GM12878 (cell line): ENCODE measurements at regions not wholly inside any gene's neighbourhood (a gene's known extent, or its start where the extent isn't known, plus 50 kb on each side); places are given as distances from the start of the nearest gene placed in this dataset.

Source experiments
- ATAC-seq: fragments of 200-7000 bp; cut with Tn5 transposase; 3 replicates; pipeline ENCODE4 v1.9.1; 2020; ENCODE audit warnings: mild to moderate bottlenecking, moderate library complexity
- BruUV-seq: library from RNA; stranded (reverse); fragments of 400-500 nt; replicated peaks from 2 replicates; lab custom pipeline; 2021; lab: Mats Ljungman, UMichigan
- CTCF ChIA-PET: fragments of 300-600 bp; sonication (Branson Sonifier 250); formaldehyde crosslinking; extraction: SDS; loops from one replicate; lab custom pipeline; 2021; ENCODE audit warnings: inconsistent platforms; lab: Yijun Ruan, JAX
- POLR2A ChIA-PET: fragments of 350-600 bp; formaldehyde crosslinking; extraction: SDS; loops from one replicate; lab custom pipeline; 2021; ENCODE audit warnings: inconsistent platforms; lab: Charles Lee
- RAD21 ChIA-PET: fragments of 300-600 bp; sonication (Branson Sonifier 250); formaldehyde crosslinking; loops from one replicate; lab custom pipeline; 2023; ENCODE audit warnings: antibody characterized with exemption; ENCODE audit not compliant: unreplicated experiment; lab: Charles Lee
- SMC1A ChIA-PET: fragments of 300-600 bp; sonication (Branson Sonifier 250); formaldehyde crosslinking; loops from one replicate; lab custom pipeline; 2023; ENCODE audit not compliant: unreplicated experiment, uncharacterized antibody; lab: Charles Lee
- DNase-seq: peaks from one replicate; pipeline ENCODE4 v3.0.0-alpha.2; 2011; ENCODE audit warnings: low read depth, low spot score
- FAIRE-seq: peaks from 3 replicates; lab custom pipeline; 2011; peaks lifted over from hg19 to GRCh38; lab: Jason Lieb, UNC
- H2AFZ ChIP-seq: 2 replicates; pipeline ENCODE4 v1.6.0; 2011; ENCODE audit warnings: low read depth, low read length, control low read depth; ENCODE audit not compliant: control insufficient read depth
- H3K27ac ChIP-seq: 2 replicates; pipeline ENCODE4 v1.5.1; 2011; ENCODE audit warnings: control low read depth; ENCODE audit not compliant: control insufficient read depth, insufficient read depth
- H3K27me3 ChIP-seq, 2 experiments: replicated peaks in 1 of 2; 2 replicates each; pipeline versions ENCODE4 v1.6.0 to v1.6.1; 2011; ENCODE audit warnings: low read length in 1 of 2; ENCODE audit not compliant: control insufficient read depth in 2 of 2, insufficient read depth in 2 of 2
- H3K36me3 ChIP-seq, 2 experiments: 2 replicates each; pipeline ENCODE4 v1.5.1; 2011; ENCODE audit warnings: low read length in 1 of 2; ENCODE audit not compliant: control insufficient read depth in 2 of 2, insufficient read depth in 2 of 2
- H3K4me1 ChIP-seq: 2 replicates; pipeline ENCODE4 v1.6.1; 2011; ENCODE audit warnings: mild to moderate bottlenecking, low read length, moderate library complexity, mixed read lengths; ENCODE audit not compliant: control insufficient read depth, insufficient read depth
- H3K4me2 ChIP-seq: 2 replicates; pipeline ENCODE4 v1.6.0; 2011; ENCODE audit warnings: control low read depth; ENCODE audit not compliant: control insufficient read depth, insufficient read depth
- H3K4me3 ChIP-seq: fragments of 200-600 bp; sonication (generic); 2 replicates; pipeline ENCODE4 v1.5.1; 2016
- H3K79me2 ChIP-seq: 2 replicates; pipeline ENCODE4 v1.6.0; 2011; ENCODE audit warnings: low read length; ENCODE audit not compliant: control insufficient read depth, insufficient read depth
- H3K9ac ChIP-seq: 2 replicates; pipeline ENCODE4 v1.8.0; 2011; ENCODE audit warnings: low read length, control low read depth, mixed read lengths; ENCODE audit not compliant: control insufficient read depth, insufficient read depth
- H3K9me3 ChIP-seq: replicated peaks from 3 replicates; pipeline ENCODE4 v1.5.1; 2011; ENCODE audit warnings: mild to moderate bottlenecking, low read length; ENCODE audit not compliant: control insufficient read depth, insufficient read depth
- H4K20me1 ChIP-seq: 2 replicates; pipeline ENCODE4 v1.6.0; 2011; ENCODE audit not compliant: control insufficient read depth, insufficient read depth
- ASH2L ChIP-seq: fragments of 300-600, 200-600 bp; sonication (generic); IDR thresholded peaks from 2 replicates; pipeline ENCODE4 v1.6.1; 2017; ENCODE audit warnings: low read depth, mild to moderate bottlenecking, borderline replicate concordance
- CEBPB ChIP-seq, 2 experiments: fragments of 150-350 bp in 1 of 2; IDR thresholded peaks; 2 replicates each; pipeline ENCODE4 v1.6.1; 2012 to 2014; ENCODE audit warnings: low read depth in 2 of 2, low read length in 2 of 2, borderline replicate concordance in 1 of 2, inconsistent platforms in 1 of 2
- CREM ChIP-seq: IDR thresholded peaks from 2 replicates; pipeline ENCODE4 v1.6.1; 2014; ENCODE audit warnings: antibody characterized with exemption, low read depth
- FOS ChIP-seq: IDR thresholded peaks from 3 replicates; pipeline ENCODE4 v1.6.1; 2011; ENCODE audit warnings: borderline replicate concordance; ENCODE audit not compliant: insufficient read length; ENCODE audit errors: extremely low read depth
- JUND ChIP-seq: IDR thresholded peaks from 2 replicates; pipeline ENCODE4 v1.6.1; 2012; ENCODE audit warnings: low read depth, mild to moderate bottlenecking, low read length, improper control_type of control experiment, moderate library complexity
- SIX5 ChIP-seq: IDR thresholded peaks from 2 replicates; pipeline ENCODE4 v1.6.1; 2011; ENCODE audit warnings: mild to moderate bottlenecking, low read depth, low read length, moderate library complexity; ENCODE audit not compliant: severe bottlenecking
- SUPT20H ChIP-seq: IDR thresholded peaks from 2 replicates; pipeline ENCODE4 v1.6.1; 2011; ENCODE audit warnings: low read depth, mild to moderate bottlenecking, low read length, moderate library complexity, borderline replicate concordance; ENCODE audit not compliant: control insufficient read depth
- TCF3 ChIP-seq: IDR thresholded peaks from 2 replicates; pipeline ENCODE4 v1.6.1; 2012; ENCODE audit warnings: low read depth, mild to moderate bottlenecking, low read length, borderline replicate concordance; ENCODE audit not compliant: insufficient read depth
- WGBS: methylation state at CpG from one replicate; pipeline ENCODE4 v1.1.6; 2016; ENCODE audit warnings: low lambda C conversion rate; ENCODE audit not compliant: insufficient replicate concordance, insufficient coverage; ENCODE audit errors: missing lambda C conversion rate; 5-methylcytosine and 5-hydroxymethylcytosine counted together
- in situ Hi-C: fragments of 300-500 bp; cut with MboI; formaldehyde crosslinking; loops from 9 replicates; pipeline ENCODE4 v1.14.3; 2018; ENCODE audit warnings: mixed read lengths
- intact Hi-C: fragments of 100-400 bp; cut with micrococcal nuclease; formaldehyde crosslinking; loops from one replicate; pipeline ENCODE4 v1.14.2; 2022; ENCODE audit not compliant: unreplicated experiment
- TF ChIP-seq, protein P1 (sequence below): IDR thresholded peaks from 2 replicates; pipeline ENCODE4 v1.6.1; 2011; ENCODE audit warnings: low read depth, low read length, improper control_type of control experiment, borderline replicate concordance

DNA sequence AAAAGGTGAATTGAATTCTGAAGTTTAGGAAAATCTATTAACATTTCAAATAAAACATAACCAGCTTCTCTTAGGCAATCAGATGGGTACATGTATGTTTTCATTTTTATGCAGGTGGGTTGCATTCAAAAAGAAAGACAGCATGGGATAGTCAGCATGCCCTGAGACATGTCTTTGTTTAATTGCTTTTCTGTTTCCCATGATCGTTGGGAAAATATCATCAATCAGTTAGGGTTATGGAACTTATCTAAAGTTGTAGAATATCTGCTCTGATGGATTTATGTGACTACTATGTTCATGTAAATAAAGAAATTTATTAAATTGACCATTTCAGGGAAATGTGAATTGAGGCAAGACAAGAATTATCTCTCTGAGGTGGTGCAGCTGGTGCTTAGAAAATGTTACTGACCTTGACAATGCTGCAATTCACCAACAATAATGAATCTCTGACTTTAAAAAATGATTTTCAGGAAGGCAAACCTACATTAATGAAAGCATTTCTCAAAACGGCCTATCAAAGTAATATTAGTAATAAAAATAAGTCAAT, 112.7 kb downstream of the RFPL4B start:
- ChIA-PET RAD21 (no interaction called here), SMC1A (no interaction called here), POLR2A (no interaction called here), CTCF (no interaction called here)
- no peaks in the 10 kb centered on the region for H3K79me2 ChIP-seq
- no TSS peak for BruUV-seq
- no peak overlapping the region for H3K4me2 ChIP-seq
- H3K27ac ChIP-seq = no peak overlapping the region
- in situ Hi-C loops (no loop called here), intact Hi-C loops (no loop called here)
- no peak overlapping the region for H3K9ac ChIP-seq
- WGBS = 7% methylated on average over 2 of the region's 2 CpGs
- DNase-seq = no peak
- no peak for FAIRE-seq
- no peaks in the 10 kb centered on the region for H4K20me1 ChIP-seq
- H3K4me1 ChIP-seq = no peaks in the 10 kb centered on the region
- no peak overlapping the region for H2AFZ ChIP-seq
- H3K4me3 ChIP-seq = no peak overlapping the region
- no peaks in the 10 kb centered on the region for H3K9me3 ChIP-seq
- no peak for ATAC-seq
- H3K27me3 ChIP-seq = no peaks in the 10 kb centered on the region
- no peaks in the 10 kb centered on the region for H3K36me3 ChIP-seq
- TF ChIP-seq FOS = no peak
- TF ChIP-seq CEBPB (IDR thresholded peaks at IDR 0.05; ENCODE audit: borderline replicate concordance in 1 of 2, low read depth in 2 of 2, low read length in 2 of 2) = no peak
- no peak for TF ChIP-seq JUND
- no peak for TF ChIP-seq SIX5
- no peak for TF ChIP-seq TCF3
- TF ChIP-seq CREM = no peak
- no peak for TF ChIP-seq ASH2L
- TF ChIP-seq SUPT20H = no peak
- TF ChIP-seq, protein P1, sequence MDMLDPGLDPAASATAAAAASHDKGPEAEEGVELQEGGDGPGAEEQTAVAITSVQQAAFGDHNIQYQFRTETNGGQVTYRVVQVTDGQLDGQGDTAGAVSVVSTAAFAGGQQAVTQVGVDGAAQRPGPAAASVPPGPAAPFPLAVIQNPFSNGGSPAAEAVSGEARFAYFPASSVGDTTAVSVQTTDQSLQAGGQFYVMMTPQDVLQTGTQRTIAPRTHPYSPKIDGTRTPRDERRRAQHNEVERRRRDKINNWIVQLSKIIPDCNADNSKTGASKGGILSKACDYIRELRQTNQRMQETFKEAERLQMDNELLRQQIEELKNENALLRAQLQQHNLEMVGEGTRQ = no peak
